NCI-H524 (cell line): ENCODE measurements at regions not wholly inside any gene's neighbourhood (a gene's known extent, or its start where the extent isn't known, plus 50 kb on each side); places are given as distances from the start of the nearest gene placed in this dataset.
A peak's percentile ranks its signal among the peaks of the same experiment; 100 is the strongest.
"Not testable (repeated sequence)": the region's sequence is repeated elsewhere in the genome, so short reads cannot be mapped to it uniquely, and the experiment has no call there.

Experiments
- DNase-seq, 2 experiments: peaks; one replicate each; lab custom pipeline; 2025; lab: John Stamatoyannopoulos, UW

DNA sequence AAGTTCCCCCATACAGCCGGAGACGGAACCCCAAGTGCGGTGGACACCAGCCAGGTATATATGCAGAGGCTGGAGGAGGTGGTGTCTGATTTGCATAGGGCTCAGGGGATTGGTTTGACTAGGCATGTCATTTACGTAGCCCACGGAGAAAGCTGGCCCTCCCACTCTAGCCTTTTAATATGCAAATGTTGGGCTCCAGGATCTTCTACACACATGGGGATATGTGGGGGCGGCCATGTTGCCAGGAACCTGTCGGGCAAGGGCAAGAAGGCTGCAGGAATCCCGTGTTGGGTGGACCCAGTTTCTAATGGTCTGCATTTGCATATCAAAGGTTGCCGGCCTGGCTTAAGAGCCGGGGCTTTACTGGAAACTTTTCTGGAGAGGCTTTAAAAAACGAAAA lies 57.4 kb downstream of the FTHL17 start:
- DNase-seq = not testable (repeated sequence)

DNA sequence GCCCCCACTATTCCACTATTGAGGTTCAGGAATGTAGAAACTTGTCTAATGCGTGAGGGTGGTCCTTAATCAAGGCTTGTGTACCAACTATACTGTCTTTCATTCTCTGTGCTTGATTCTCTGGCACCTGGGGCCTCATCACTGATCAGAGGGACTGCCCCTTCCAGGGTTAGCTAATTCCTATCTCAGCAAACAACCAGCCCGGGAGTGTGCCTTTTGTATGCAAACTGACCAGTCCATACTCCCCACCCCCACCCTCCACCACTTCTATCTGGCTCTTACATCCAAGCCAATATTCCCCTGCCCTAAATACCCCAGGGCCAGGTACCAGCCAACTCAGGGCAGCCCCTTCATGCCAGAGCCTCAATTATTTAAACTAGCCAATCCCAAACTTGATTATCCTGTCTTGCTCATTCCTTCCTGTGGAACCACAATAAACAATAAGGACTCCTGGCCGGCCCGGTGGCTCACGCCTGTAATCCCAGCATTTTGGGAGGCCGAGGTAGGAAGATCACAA lies 59.3 kb downstream of the FTHL17 start:
- DNase-seq = no peak

GRCh38 chrX:31007321-31007720 lies 64.5 kb downstream of the FTHL17 start:
- DNase-seq = no peak

- no peak for DNase-seq
Observed at GRCh38 chrX:31006027-31006426, 65.8 kb downstream of the FTHL17 start.

- DNase-seq = no peak
Observed at GRCh38 chrX:30997411-30997810, 74.4 kb downstream of the FTHL17 start.

DNA sequence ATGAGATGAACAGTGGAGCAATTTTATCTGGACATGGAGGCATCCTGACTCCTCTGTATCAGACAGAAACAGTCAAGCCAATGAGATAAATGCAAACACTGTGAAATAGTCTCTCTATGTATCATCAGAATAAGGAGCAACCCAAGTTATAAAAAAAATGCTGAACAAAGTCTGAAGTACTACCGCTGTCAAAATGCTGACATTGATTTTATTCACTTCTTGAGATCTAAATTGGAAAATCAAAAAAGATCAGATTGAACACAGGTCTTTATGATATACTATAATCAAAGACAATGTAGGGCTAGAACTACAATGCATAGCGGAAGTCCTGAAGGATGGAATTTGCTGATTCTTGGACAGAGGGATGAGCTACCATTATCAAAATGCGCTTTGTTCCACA lies 76.1 kb downstream of the FTHL17 start:
- no peak for DNase-seq

GRCh38 chrX:30995060-30995700 lies 76.7 kb downstream of the FTHL17 start:
- DNase-seq = no peak

GRCh38 chrX:30994018-30994417 lies 77.8 kb downstream of the FTHL17 start:
- DNase-seq = not testable (repeated sequence)

DNA sequence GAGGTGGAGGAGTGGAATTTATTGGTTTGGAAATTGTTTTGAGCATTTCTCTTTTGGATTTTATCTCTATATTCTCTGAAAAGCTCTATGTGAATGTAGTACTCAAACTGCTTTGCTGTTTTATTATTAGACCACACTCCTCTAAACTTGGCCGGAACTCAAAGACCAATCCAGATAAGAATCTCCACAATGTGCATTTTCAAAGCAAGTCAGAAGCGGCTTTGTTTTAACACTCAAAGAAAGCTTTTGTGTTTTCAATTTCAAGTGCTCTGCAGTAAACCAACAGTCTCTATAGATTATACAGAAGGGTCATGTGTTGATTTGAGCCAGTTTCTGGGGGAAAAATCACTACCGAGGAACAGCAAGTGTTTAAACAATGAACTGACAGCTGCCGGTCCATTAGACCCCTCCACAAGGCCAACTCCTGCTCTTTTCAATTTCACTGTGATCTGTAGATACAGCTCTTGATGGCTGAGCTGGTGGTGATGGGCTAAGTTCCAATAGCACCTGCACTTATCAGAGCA lies 79.4 kb downstream of the FTHL17 start:
- no peak for DNase-seq

- DNase-seq = no peak
Observed at GRCh38 chrX:30990361-30990760, 81.5 kb downstream of the FTHL17 start.

- DNase-seq = no peak
Observed at GRCh38 chrX:30982467-30982866, 89.4 kb downstream of the FTHL17 start.

- DNase-seq = no peak
Observed at GRCh38 chrX:30981968-30982367, 89.9 kb downstream of the FTHL17 start.

GRCh38 chrX:30979271-30979670 lies 90.2 kb upstream of the TAB3 start:
- no peak for DNase-seq

GRCh38 chrX:30975467-30975866 lies 86.4 kb upstream of the TAB3 start:
- DNase-seq = no peak

DNA sequence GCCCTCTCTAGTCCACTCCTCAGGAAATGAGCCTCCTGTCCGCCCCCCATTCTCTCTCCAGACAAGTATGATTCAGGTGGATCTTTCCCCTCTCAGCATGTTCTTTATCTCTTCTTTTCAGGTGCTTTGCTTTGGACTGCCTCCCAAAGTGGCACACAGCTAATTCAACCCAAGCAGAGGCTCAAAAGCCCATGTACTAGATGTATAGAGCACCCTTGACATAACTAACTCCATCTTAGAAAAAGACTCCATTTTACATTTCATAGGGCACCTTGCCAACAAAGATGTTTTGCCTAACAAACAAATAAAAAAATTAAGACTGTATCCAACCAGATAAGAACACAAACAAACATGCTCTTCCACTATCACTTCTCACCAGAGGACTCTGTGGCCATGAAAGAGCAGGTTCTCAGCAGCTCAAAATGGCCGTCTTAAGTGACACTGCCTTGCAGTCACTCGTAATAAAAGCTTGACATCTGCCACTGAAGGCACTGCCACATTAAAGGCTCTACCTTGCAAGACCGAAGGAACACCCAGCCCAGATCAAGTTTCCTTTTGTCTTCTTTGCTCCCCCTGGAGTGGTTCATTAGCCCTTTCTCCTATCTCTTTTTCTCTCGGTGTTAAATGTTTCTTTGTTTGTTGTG lies 84.9 kb upstream of the TAB3 start:
- peak in 1 of 2 experiments; percentile 17 for DNase-seq

DNA sequence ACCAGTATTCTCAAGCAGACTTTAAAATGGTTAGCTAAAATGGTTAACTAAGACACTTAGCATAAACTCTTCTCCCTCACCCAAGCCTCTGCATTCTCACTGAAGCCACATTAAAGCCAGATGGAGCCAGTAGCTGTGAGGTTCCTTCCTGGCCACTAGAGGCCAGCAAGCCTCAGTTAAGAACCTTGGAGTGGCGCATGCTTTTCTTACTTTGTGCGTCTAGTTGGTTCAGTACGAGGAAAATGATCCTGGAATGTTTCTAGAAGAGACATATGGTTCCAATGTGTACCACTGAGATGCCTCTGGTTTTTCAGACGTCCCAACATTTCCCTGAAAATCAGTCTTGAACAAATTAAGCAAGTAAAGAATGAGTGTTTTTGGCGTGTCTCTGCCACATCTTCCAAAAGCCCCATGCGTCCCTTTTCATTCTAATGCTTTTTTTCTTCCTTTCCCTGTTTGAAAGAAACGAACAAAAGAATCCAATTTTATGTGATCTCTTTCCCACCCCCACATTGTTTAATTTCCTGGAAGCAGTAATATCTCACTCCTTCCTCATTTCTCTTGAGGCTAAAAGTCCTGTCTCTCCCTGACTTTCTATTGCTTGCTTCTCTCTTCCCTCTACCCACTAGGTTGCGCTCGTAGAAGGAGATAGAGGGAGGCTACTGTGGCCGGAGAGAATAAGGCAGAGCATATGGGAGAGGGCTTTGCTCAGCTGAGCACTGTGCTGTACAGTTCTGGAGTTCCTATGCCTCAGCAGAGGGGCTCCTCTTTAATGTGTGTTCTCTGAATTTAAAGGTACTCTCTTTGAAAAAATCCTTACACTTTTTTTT lies 82.9 kb upstream of the TAB3 start:
- peak in 1 of 2 experiments; percentile 56 for DNase-seq

DNA sequence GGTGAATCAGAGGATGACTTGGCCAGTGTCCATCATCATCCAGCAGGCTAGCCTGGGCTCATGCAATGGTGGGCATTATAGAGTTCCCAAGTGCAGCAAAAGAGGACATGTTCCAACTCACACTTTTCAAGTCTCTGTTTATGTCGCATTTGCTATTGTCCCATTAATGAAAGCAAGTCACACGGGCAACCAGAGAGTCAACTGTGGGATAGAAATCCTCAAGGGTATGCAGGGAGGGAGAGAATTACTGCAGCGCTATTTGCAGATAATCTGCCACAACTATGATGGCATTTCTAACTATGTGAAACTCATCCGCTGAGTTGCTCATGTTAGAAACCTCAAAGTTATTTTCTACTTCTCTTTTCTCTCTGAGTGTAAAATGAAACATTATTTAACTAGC lies 78.5 kb upstream of the TAB3 start:
- no peak for DNase-seq

DNA sequence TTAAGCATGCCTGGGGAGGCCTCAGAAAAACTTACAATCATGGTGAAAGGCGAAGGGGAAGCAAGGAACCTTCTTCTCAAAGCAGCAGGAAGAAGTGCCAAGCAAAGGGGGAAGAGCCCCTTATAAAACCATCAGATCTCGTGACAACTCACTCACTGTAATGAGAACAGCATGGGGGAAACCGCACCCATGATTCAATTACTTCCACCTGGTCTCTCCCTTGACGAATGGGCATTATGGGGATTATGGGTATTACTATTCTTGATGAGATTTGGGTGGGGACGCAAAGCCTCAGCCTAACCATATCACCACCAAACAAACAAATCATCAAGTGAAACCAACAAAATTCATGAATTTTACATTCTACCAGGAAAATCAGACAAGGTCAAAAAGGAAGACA lies 76.7 kb upstream of the TAB3 start:
- no peak for DNase-seq

DNA sequence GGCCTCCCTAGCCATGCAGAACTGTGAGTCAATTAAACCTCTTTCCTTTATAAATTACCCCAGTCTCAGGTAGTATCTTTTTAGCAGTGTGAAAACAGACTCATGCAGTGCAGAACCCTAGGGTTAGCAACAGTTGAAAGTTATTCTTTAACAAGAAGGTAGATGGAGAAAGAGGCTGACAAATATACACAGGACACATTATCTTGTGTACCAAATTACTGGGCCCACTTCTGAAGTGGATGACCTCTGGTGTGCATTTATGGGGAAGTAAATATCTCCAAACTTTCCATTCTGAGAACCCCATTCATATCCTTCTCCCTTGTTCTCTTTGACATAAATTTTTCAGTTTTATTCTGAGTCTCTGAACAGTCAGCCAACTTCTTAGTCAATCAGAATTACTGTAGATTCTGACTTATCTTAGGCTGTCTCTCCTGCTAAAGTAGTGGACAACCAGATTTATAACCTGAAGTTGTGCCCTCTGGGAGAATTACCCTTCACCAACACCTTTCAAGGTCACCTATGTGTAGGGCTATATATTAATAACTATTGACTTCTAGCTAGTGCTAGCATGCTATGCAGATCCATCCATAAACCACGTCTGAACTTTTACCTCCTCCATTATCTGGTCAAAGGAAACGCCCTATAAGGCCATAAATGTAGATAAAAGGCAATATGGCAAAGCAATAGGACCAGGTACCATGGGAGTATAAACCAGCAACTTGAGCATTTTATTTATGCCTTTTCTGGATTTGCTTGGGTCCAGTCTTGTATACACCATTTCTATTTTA lies 72.5 kb upstream of the TAB3 start:
- DNase-seq = no peak

GRCh38 chrX:30957753-30958152 lies 68.7 kb upstream of the TAB3 start:
- DNase-seq = no peak

DNA sequence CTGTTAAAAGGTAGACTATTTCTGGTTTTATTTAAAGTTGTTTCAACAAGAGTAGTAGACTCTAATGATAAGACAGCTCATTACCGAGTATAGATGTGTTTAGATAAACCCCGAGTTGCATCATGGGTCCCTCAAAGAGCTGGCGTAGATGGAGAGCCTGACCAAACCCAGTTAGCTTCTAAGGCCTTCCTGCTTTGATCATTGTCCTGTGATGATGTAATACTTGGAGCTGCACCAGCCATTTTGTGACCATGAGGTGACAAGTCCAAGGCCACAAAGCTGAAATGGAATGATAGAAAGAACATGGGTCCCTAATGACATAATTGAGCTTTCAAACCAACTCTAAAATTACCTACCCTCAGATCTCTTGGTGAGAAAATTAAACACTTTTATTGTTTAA lies 66.6 kb upstream of the TAB3 start:
- no peak for DNase-seq

- no peak for DNase-seq
Observed at GRCh38 chrX:30951003-30951402, 61.9 kb upstream of the TAB3 start.
